Fibroblast of skin of right biceps (primary cell): ENCODE measurements at regions not wholly inside any gene's neighbourhood (a gene's known extent, or its start where the extent isn't known, plus 50 kb on each side); places are given as distances from the start of the nearest gene placed in this dataset.
A peak's percentile ranks its signal among the peaks of the same experiment; 100 is the strongest.

ENCODE experiments used
- DNase-seq: peaks from one replicate; pipeline ENCODE4 v3.0.0-alpha.2; 2013

DNA sequence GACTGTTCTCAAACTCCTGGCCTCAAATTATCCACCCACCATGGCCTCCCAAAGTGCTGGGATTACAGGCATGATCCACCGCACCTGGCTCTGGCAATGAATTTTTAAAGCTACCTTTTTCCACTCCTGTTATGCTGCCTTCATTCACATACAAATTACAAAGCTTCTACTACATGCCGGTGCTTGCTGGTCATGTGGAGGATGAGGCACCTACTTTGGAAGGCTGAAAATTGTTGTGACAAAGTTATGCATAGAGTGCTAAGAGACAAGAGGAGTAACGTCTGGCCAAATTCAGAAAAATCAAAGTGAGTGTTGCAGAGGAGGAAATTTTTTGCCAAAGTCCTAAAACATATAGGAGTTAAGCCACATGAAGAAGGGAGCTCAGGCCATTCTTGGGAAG is 191.7 kb upstream of the PPFIA2 start:
- DNase-seq: no peak

DNA sequence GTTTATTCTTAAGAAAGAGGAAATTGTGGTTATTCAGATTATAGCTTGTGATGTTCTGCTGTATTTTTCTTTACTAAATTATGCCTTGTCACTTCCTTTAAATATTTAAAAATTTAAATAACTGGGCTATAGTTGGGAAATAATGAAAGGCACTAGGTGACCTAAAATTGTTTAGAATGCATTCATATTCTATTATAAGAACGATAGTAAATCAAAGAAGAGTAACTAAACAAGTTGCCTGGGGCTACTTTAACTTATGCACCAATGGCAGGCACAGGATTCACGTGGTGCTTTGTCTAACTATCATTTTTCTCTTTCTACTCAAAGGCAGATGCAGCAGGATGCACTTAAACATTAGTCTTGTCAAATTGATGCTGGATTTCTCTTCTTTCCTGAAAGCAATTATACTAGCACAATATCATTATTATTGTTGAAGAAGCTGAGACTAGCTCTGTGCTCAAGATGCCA is 190.7 kb upstream of the PPFIA2 start:
- no peak for DNase-seq

GRCh38 chr12:81949416-81949815 is 190.3 kb upstream of the PPFIA2 start:
- DNase-seq: no peak

DNA sequence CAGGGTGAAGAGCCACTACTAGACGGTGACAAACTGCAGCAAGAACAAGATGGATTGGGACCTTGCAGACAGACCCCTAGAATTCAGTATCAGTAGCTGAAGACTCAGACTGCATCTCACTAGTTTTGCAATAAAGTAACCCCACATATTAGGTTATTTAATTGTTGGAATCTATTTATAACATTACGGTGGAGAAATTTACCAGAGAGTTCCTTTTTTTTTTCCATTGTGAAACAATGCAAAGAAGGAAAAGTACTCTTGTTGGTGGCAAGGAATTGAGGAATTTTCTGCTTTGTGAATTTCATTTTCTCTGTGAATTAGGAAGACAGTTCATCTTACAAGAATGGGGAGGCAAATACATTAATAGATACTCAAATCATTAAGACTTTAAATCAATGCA is 185.7 kb upstream of the PPFIA2 start:
- no peak for DNase-seq

DNA sequence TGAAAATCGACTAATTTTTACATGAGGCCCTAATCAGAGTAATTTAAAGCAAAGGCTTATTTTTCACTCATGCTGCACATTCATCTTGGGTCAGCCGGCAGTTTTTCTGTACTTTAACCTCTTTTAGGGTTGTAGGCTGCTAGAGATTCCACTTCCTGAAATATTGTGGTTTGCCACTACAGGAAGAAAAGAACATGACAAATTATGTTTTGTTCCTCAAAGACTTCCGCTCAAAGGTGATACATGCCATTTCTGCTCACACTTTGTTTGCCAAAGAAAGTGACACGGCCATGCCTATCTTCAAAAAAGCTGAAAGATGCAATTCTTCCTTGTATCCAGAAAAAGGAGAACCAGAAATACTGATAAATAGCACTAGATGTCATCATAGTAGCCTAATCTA is 183.4 kb upstream of the PPFIA2 start:
- no peak for DNase-seq

DNA sequence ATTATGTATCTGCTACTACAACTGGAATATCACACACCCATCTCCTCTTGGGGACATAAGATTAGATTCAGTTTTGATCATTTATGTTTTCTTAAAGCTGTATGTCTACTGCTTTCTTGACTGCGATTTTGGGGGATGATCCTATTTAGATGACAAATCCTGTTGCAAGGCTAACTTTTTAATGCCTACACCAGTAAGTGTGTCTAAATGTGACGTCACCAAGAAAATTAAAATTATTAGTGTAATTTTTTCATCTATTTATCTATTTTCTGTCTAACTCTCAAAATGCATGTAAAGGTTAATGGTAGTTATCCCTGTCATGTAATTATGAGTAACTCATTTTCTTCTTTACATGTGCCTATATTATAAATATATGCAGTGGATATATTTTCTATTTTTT is 170.9 kb upstream of the PPFIA2 start:
- no peak for DNase-seq

DNA sequence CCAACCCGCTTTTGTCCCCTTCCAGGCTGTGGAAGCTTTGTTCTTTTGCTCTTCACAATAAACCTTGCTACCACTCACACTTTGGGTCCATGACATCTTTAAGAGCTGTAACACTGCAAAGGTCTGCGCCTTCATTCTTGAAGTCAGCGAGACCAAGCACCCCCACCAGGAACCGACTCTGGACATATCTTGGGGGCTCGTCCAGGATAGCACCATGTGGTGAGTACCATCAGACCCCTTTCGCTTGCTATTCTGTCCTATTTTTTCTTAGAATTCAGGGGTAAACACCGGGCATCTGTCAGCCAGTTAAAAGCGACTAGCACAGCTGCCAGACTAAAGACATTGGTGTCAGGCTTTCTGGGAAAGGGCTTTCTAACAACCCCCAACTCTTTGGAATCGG is 137.6 kb upstream of the PPFIA2 start:
- DNase-seq: peak; percentile 6

DNA sequence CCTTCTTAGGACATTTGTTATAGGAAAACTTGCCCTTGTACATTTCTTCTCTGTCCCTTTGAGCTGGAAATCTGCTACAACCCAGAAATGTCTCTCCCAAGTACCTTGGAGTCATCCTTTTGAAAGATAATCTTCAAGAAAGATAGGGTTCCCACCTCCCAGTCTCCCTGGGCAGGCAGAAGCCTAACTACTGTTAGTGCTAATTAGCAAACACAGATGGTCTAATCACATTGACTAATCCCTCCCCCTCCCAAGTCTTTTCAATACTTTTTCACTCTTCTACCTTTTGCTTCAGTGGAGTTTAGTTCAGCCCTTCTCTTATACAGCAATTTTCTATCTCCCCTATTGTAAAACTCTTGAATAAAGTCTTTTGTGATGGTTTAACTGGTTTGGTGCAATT is 129.8 kb upstream of the PPFIA2 start:
- DNase-seq: no peak

DNA sequence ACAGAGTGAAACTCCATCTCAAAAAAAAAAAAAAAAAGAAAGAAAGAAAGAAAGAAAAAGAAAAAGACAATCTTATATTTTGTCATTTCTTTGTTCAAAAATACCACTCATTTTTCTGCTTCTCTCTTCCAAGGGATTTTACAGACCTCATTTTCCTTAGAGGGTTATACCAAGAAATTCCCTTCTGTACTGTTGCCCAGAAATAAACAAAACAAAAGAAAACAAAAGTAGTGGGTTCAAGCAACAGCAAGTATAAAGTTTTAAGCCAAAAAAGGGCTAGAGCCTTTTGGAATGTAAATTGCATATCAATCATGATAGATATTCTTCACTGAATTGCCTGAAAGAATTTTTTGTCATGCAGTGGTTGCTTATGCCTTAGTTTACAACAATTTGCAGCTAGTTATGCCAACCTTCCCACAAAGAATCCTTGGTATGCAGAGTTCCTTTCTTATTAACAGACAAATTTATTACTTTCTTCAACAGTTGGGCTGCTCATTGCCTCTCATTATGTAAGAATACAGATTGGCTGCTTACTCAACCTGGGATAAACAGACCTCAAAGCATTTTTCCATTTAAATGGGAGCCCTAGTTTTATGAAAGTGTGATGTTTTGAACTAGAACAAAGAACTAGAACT is 129.1 kb upstream of the PPFIA2 start:
- DNase-seq: no peak

GRCh38 chr12:81874586-81874985 is 115.4 kb upstream of the PPFIA2 start:
- DNase-seq: no peak

DNA sequence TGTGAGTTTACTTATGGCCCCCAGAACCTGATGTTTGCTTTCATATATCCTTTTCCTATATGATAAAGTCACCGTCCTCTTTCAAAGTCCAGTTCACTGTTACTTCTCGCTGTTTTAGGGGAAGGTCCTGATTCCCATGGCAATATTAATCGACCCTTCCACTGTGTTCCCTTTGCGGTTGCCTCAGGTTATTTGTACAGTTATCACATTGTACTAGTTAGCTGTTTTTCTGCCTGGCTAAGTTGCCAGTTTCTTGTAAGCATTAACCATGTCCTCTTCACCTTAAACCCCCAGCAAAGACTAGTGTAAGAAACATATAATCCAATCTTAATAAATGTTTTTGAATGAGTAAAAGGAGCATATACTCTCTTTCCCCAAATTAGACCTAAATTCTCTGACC is 115.0 kb upstream of the PPFIA2 start:
- no peak for DNase-seq

DNA sequence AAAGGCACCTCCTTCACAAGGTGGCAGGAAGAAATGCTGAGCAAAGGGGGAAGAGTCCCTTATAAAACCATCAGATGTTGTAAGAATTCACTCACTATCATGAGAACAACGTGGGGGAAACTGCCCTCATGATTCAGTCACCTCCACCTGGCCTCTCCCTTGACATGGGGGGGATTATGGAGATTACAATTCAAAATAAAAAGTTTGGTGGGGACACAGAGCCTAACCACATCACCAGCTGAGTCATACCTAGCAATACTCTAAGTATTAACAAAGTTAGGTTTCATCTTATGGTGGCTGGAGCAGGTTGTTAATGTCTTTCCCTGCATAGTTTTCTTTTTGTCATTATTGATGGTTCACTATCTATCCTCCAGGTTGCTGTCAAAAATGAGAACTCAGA is 113.2 kb upstream of the PPFIA2 start:
- no peak for DNase-seq

- no peak for DNase-seq
Observed at GRCh38 chr12:81866081-81866480, 106.9 kb upstream of the PPFIA2 start.

- DNase-seq: no peak
Observed at GRCh38 chr12:81863406-81863805, 104.3 kb upstream of the PPFIA2 start.

GRCh38 chr12:81859521-81859920 is 100.4 kb upstream of the PPFIA2 start:
- no peak for DNase-seq

DNA sequence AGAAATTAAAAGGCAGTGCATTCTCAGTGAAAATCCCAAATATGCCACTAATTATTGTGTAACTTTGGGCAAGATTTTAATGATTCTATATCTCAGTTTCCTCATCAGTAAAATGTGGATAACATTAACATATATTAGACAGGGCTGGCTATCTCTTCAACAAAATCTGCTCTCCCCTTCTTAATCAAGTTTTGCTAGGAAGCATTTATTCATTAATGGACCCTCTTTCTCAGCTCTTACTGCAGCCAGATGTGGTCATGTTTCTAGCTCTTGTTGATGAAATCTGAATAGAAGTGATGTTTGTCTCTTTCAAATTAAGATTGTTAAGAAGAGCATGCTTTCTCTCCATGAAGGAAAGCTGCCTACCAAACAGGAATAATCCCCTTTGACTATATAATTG is 84.4 kb upstream of the PPFIA2 start:
- no peak for DNase-seq

GRCh38 chr12:81835783-81836182 is 76.6 kb upstream of the PPFIA2 start:
- DNase-seq: no peak

- DNase-seq: peak; percentile 36
Observed at GRCh38 chr12:81819991-81820633, 61.0 kb upstream of the PPFIA2 start.

GRCh38 chr12:81815611-81816010 is 56.5 kb upstream of the PPFIA2 start:
- no peak for DNase-seq

DNA sequence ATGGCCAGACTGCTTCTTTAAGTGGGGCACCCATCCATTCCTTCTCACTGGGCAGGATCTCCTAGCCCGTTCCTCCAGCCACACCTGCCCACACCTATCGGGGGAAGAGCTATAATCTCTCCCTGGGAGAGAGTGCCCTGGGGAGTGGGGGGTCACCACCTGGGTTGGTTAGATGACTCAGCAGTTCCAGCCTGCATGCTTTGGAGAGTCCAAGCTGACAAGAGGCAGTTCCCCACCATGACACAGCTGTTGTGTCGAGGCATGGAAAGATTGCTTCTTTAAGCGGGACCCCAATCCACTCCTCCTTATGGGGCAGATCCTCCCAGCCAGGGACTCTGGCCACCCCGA is 52.6 kb upstream of the PPFIA2 start:
- no peak for DNase-seq

DNA sequence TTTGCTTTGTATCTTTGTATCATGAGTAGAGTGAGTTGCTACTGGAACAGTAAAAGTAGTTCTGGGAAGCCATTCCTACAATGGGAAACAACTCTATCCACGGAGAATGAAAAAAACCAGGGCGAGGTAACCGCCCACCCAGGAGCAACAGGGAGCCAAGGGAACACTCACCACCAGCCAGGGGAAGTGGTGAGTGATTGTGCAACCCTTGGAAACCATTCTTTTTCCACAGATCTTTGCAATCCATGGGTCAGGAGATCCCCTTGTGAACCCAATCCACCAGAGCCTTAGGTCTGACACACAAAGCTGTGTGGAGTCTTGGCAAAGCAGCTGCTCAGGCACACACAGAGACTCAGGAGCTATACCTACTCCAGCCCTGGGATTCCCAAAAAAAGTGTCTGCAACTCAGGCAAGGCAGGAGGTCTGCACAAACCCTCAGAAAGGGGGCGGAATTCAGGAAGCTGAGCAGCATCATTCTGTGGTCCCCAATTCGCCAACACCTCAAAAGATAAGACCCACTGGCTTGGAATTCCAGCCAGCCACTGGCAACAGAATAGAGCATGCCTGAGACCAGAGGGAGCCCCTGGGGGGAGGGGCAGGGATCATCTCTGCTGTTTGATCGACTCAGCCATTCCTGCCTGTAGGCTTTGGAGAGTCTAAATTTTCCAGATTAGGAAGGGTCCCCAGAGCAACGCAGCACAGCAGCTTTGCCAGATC is 52.1 kb upstream of the PPFIA2 start:
- DNase-seq: peak; percentile 35

DNA sequence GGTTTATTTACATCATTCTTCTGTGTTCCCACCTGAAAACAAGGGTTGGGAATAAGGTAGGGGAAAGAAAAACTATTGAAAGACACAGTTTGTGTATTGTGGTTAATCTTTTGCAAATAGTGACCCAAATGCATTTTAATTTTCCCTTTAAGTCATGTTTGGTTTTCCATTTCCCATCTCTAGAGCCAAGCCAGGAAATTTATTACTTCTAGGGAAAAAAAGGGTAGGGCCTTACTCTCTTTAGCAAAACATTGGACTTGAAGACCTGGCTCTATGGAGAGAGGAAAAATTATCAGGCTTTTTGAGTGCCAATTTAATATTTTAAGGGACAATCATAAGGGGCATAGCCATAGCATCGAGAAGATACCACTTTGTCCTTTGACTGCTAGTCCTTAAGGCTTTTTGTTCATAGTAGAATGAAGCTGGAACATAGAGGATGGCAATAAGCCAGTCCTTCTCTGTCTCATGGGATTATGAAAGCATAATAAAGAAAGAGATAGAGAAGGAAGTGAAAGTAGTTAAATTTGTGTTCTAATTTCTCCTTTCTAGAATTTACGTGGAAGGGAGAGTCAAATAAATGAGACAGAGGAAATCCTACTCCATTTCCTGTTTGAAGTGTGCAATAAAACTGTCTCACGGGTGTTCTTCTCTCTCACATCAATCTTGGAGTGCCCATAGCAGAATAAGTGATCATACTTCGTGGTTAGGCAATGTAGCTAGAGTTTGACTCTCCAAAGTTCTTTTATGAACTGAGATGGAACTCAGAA is 50.9 kb upstream of the PPFIA2 start:
- peak; percentile 3 for DNase-seq

GRCh38 chr12:81809113-81809777 is 50.1 kb upstream of the PPFIA2 start:
- no peak for DNase-seq
